HG02870 (cell line): ENCODE measurements at regions not wholly inside any gene's neighbourhood (a gene's known extent, or its start where the extent isn't known, plus 50 kb on each side); places are given as distances from the start of the nearest gene placed in this dataset.

Experiments
- ATAC-seq: cut with Tn5 transposase; IDR thresholded peaks from one replicate; pipeline ENCODE4 v1.9.1; 2021; ENCODE audit warnings: mild to moderate bottlenecking, moderate library complexity; ENCODE audit not compliant: unreplicated experiment

DNA sequence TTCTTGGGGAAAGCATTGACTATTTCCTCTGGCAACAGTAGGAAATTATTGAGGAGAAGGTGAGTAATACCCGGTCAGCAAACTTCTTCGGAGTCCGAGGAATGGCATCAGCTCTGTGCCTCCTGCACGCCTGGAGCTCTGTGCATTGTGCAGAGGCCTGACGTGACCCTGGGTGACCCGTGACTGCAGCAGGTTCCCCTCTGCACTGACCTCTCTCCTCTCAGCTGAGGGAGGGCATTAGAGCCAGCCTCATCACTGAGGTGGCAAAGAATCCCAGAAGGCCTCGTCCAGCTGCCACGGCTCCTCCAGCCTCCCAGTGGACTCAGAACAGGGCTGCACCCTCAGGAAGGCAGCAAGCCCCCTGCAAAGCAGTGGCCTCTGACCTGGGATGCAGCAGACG, 502.9 kb downstream of the CD83 start:
- ATAC-seq: no peak

DNA sequence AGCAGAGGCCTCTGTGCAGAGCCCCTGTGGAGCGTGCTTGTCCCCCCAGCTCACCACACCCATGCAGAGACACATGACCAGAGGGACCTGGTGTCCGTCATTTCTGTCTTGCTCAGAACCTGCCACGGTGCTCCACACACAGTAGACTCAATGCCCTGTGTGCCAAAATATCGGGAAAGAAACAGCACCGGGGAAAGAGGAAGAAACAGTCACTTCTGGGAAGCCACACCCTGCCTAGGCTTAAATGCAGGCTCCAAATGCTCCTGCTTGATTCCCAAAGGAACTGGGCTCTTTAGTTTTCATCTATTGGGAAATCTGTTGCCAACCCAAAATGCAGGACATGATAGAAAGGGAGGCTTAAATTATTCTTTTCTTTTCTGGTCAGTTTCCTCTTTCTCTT, 503.9 kb downstream of the CD83 start:
- ATAC-seq: no peak

DNA sequence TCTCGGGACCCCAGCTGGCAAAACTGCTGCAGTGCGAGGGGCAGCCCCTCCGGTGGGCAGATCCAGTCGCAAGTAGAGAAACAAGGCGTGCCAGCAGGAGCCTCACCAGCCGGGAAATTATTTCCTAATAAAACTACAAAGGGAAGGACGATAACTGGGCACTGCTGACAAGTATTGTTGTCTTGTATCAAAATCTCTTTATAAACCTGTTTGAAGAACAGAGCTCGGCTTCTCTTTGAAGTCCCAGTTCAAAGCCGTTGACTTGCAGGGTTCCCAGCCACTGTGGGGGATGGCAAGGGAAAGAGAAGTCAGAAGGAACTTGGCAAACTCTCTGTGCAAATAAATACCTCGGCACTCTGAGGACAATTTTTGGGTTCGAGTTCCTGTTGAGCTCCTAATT, 504.5 kb downstream of the CD83 start:
- no peak for ATAC-seq

DNA sequence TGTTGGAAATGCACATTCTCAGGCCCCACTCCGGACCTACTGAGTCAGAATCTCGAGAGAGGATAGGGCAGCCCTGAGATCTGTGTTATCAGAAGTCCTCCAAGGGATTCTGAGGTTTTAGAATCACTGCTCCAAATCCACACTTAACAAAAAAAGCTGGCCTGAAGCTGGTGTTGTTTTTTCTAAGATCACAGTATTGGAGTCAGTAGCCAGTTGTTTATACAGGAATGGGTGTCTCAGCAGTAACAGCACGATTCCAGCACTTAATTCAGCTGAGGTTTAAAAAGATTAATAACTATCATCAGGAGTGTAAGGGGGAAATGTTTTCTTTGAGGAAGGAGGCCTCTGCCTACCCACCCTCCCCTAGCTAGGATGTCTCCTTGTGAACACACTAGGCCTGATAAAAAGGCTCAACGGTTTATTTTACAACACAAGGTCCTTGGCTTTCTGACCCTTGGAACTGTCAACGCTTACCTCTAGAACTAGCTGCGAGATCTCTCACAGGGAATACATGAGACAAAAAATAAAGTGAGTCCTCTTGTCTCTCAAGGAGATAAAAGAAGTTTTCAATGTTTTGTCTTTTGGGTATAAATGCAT, 505.4 kb downstream of the CD83 start:
- no peak for ATAC-seq

DNA sequence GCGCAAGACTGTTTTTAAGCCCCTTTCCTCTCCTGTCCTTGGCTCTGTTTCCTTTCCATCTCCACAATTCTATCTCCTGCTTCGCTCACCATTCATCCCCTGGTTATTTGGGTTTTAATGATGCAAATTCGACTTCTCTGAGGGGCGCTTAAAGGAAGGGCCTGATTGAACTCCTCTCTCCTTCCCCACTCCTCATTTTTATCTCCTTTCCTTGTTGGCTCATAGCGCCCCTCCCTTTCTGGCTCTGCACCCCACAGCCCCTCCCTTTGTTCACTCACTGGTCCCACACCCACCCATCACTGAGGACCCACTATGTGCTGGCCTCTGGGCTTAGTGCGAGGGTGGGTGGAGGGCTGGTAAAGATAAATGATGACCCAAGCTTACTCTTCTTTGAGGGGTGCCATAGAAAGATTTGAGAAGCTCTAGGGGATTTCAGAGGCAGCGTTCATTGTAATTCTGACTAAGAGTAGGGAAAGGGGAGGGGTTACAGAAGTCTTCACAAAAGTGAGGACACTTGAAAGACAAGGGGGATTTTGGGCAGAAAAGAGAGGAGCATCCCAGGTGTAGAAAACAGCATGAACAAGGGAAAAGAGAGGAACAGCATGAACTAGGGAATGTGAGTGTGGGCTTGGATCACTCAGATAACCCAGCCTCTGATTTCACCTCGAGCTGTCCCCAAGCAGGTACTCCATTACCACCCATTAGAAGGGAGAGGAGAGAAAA, 507.8 kb downstream of the CD83 start:
- ATAC-seq: no peak

DNA sequence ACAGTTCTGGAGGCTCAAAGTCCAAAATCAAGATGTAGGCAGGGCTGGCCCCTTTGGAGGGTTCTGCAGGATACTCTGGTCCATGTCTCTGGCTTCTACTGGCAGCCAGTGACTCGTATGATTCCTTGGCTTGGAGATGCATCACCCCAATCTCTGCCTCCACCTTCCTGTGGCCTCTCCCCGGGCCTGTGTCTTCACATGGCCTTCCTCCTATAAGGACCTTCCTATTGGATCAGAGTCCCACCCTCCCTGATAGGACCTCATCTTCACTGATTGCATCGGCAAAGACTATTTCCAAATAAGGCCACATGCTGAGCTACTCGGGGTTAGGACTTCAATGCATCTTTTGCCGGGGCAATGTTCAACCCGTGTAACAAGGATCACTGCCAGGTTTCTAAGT, 509.0 kb downstream of the CD83 start:
- no peak for ATAC-seq

DNA sequence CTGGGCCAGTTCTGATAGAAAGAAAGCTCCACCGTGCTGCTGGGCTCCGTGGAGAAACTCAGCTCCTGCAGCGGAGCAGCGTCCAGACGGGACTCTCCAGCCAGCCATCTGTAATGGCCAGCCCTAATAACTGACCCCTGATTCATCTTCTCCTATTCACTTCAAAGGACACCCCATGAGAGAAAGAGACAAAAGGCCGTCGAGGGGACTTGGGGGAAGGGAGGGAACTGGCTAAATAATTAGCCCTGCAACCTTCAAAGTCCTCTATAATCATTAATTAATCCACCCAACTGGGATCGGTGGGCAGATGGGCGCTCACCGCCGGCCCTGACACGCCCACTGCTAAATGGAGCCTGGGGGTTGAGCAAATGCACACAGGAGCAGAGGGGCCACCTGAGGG, 512.4 kb downstream of the CD83 start:
- no peak for ATAC-seq

DNA sequence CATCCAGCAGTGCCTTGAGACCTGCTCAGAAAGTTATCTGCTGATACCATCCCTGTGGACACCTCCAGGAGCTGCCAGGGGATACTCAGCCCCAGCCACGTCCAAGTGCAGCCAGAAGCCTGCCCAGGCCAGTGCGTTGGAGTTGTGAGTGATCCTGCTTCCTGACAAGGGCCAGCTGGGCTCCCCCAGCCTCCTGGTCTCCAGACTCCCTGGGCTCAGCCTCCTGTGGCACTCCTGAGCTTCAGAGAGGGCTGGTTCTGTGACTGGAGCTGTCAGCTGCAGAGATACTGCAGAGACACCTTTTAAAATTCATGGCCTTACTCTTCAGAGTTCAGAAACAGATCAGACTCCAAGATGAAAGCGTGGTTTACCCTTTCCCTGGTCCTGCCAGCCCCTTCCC, 515.9 kb downstream of the CD83 start:
- ATAC-seq: no peak

DNA sequence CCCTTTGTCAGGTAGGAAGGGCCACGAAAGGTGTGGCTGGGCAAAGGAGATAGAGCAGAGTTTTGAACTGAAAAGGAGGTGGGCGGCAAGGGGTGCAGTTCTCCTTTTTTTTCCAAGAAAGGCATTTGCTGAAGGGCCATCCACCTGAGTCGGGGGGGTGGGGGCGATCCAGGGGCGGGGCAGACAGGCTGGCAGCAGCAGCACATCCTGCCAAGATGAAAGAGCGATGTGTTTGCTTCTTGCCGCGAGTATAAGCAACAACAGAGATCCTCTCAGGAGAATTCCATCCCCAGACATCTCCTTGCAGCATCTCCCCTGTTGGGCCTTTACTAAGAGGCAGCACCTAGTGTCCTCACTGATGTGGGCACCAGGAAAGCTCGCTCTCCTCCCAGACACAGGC, 516.5 kb downstream of the CD83 start:
- no peak for ATAC-seq

DNA sequence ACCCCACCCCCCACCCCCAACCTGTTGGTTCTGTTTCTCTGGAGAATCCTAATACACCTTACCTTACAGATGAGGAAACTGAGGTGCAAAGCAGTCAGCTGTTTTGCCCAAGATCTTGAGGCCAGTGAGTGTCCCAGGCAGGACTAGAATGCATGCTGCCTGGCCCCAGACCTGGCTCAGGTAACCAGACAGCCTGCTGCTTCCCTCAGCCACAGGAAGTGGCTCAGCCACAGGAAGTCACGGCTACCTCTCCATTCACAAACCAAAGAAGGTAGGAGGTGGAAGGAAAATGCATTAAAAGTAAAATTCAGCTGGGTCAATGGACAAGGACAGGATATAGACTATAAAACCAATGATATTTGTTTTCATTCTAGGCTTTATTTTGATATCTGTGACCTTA, 517.6 kb downstream of the CD83 start:
- ATAC-seq: no peak

DNA sequence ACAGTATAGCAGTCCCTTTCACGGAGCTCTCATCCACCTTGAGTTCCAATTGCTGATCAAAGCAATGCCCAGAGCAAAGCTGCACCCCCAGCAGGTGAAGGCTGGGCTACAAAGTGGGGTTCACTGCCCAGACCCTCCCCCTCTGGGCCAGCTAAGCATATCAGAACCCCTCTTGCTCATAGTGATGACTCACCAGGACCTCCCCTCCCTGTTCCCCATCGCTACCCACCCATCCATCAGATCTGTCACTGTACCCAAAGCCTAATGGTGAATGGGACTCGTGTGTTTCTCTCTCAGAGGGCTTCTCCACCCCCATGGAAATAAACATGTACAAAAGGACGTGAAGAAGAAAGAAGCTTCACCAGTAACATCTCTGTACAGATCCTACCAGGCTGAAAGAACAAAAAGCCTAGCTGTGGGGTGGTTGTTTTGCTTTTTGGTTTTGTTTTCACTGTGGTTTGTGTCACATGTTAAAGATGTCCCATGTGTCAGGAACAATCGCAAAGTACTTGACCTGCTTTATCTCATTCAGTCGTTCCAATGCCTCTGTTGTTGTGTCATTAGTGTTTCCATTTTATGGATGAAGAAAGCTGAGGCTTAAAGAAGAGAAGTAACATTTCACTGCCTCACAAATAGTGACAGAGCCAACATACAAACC, 518.5 kb downstream of the CD83 start:
- ATAC-seq: peak; percentile 48

DNA sequence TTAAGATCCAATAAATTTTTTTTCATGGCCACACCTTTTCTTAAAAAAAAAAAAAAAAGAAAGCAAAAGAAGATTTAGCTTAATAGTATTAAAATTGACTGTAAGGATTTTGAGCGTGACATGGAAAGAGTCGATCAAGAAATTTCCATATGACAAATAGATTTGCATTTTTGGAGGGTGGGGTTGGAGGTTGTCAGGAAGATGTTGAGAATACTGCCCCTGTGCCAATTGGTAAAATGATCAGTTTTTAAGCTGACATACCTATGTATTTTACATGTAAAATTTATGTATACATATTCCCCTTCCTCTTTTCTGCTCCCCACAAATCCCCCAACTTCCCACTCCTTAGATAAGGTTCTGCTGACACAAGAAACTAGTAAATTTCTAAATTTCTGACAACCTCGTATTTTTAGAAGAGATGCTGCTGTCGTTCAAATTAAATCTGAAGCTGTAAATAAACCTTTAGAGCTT, 520.9 kb downstream of the CD83 start:
- ATAC-seq: no peak

DNA sequence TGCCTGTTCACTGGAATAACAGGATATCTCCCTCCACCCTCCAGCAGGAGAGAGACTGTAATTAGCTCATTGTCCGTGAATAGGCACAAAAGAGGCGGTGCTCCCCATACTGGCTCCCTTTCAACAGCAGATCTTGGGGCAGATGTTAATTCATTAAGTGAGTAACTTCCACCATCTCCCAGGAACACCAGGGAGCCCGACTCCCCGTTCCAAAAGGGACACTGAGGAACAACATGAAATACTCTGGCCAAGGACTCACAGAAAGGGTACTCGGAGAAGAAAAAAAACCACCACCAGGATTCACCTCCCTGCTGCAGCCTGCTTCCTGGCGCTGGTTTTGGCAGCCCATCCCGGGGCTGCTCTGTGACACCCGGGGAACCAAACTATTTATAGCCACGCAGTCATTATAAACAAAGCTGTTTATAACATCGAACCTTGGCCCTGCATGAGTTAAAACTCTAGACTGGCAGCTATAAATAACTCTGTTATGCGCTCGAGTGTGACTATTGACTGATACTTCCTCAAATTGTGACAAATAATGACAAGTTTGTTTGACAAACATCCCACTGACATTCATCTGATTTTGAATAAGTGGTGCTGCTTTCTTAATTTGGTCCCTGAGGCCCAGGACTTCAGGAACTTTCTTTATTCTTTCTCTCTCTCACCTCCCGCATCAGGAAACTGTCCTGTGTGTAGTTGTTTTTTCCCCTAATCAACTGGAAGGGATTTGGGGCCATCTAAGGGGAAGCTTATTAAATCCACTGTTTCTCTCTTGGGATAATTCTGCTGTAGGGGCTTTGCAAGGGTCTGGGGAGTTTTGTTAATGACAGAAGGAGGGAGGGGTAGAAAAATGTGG, 521.6 kb downstream of the CD83 start:
- ATAC-seq: no peak

DNA sequence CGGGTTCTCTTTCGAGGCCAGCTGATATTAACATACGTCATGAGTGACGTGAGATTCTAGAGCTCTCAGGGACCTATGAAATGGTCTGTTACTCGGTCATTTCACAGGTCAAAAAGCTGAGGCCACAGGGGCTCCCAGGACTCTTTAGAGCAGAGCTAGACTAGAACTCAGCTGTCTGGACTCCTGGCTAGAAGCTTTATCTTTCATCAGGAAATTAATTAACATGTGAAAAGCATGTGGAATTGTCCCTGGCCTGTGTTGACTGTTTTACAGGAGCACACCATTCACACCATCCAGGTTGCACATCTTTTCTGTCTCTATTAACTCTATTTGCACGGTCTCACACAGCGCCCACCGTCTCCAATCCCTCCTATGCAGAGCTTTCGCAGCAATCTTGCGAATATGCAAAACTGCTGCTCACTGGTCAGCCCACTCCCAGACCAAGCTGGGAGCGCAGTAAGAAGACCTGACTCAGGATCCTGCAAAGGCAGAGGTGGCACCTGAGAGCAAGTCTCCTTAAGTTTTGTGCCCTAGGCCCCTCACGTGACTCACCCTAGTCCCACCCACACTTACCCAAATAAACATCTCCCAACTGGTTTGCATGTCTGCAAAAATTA, 522.5 kb downstream of the CD83 start:
- no peak for ATAC-seq

DNA sequence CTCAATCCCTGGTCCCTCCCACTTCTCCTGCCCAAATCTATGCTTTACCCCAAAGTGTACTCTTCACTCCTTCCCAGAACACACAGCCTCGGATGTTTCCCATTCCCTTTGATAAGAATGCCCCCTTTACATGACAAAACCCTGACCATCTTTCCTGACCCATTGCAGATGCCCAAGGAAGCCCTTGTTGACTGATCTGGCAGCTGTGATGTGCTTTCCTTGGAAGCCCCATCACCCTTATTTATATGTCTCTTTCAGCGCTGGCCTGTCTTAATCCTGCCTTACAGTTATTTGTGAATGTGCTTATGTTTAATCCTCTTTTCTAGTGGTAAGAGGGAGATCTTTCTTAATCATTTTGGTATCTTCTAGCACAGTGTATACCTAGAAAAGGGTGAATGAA, 523.1 kb downstream of the CD83 start:
- no peak for ATAC-seq

DNA sequence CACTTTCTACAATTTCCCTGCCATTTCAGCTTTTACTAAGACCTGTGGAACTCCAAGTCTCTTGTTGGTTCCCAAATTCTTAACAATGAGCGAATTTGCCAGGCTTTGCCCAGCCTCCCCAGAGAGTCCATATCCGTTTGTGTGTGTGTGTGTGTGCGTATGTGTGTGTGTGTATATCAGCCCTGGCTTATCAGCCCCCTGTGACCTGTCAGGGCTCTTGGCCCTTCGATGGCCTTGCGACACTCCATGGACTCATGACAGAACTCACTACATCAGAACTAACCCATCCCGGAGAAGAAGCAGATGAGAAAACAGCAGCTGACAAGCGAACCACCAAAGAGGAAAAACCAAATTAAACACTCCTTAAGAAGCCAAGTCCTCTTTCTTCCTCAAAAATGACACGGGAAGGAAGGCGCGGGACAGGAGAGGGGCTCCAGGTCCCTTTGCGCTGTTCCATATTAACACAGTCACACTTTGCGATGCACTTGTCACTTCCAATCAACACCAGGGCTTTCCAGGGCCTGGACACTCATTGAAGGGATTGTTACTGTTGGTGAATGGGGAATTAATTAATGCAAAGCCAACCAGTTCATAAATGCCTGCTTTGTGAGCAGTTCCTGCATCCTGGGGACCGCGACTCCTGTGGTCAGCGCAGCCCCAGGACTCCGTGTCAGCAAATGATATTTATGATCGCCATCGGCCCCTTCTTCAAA, 524.0 kb downstream of the CD83 start:
- no peak for ATAC-seq

DNA sequence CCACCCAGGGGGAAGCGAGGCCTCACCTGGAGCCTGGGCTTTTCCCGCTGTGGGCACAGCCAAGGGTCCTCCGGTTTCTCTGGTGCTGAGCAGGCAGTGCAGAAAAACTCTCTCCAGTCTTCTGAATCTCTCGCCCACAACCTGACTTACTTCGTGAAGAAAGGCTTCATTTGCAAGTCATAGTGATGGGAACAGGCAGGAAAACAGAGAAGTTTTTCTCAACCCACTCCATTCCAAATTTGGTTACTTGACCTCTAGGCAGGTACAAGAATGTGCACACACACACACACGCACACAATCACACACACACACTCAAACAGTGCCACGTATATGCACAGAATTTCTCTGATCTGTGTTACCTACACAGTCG, 524.5 kb downstream of the CD83 start:
- no peak for ATAC-seq

DNA sequence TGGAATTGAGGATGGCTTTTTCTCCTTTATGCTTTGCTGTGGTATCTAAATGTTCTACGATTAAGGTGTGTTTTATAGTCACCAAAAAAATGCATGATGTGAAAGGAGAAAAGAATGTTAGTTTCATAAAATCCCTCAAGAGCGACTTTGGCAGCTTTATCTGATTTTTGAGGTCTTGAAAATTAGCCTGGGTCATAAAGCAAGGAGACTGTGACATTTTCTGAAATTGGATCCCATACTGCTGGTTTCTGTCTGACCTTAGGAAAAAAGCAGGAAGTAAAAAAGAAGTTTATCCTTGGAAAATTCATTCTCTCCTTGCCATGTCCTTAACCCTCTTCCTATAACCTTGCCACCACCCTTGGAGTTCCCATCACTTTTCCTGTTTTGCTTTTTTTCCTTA, 525.3 kb downstream of the CD83 start:
- no peak for ATAC-seq

DNA sequence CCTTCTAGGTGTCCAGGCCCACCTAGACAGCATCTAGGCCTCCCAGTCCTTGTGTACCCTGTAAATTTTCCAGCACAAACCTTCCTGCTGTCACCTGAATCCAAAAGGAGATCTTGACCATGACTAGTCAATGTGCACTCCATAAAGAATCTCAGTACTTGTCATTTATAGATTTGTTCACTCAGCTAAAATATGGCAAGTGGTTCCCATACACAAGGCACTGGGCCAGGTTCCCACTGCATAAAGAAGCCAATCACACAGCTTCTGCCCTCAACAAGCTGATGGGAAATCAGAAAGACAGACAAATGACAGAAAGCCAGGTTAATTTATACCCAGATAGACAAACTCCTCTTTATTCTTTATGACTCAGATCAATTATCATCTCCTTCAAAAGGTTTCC, 526.8 kb downstream of the CD83 start:
- ATAC-seq: no peak

DNA sequence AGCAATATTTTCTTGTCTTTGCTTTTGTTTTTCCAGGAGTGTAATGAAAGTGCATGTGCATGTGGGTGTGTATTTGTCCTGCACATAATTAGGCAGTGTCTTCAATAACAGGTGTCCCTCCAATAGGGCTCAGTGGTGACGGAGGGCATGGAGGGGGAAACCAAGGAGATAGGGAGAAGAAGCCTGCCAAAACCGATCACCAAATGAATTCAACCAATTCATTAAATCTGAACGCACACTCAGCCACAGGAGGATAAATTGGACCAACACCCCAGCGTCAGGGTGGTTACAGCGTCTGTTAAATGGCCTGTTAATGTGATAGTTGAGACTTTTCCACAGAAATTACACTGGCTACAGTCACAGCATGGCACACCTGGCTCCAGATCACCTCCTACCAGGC, 527.6 kb downstream of the CD83 start:
- ATAC-seq: no peak
